HCT116 (cell line): ENCODE measurements at regions not wholly inside any gene's neighbourhood (a gene's known extent, or its start where the extent isn't known, plus 50 kb on each side); places are given as distances from the start of the nearest gene placed in this dataset.

Experiments used
- CBX3 ChIP-seq: IDR thresholded peaks from 2 replicates; pipeline ENCODE4 v1.6.1; 2012; ENCODE audit warnings: low read depth
- EZH2 ChIP-seq: fragments of 200-600 bp; sonication (generic); IDR thresholded peaks from 2 replicates; pipeline ENCODE4 v1.6.1; 2017; ENCODE audit warnings: antibody characterized with exemption, mixed run types
- EZH2phosphoT487 ChIP-seq: fragments of 200-600 bp; IDR thresholded peaks from 2 replicates; pipeline ENCODE4 v1.6.1; 2018; ENCODE audit warnings: antibody characterized with exemption, borderline replicate concordance
- JUND ChIP-seq: IDR thresholded peaks from 2 replicates; pipeline ENCODE4 v1.6.1; 2012
- POLR2A ChIP-seq: IDR thresholded peaks from 2 replicates; pipeline ENCODE4 v1.7.0; 2011; ENCODE audit warnings: borderline replicate concordance; ENCODE audit not compliant: insufficient read depth, insufficient read length; ENCODE audit errors: extremely low read depth
- POLR2AphosphoS5 ChIP-seq: IDR thresholded peaks from 2 replicates; pipeline ENCODE4 v1.6.1; 2011; ENCODE audit warnings: mild to moderate bottlenecking, low read depth, low read length, moderate library complexity
- SIN3A ChIP-seq: IDR thresholded peaks from 2 replicates; pipeline ENCODE4 v1.6.1; 2012; ENCODE audit warnings: low read depth
- TCF7L2 ChIP-seq: IDR thresholded peaks from 2 replicates; pipeline ENCODE4 v1.7.0; 2011; ENCODE audit warnings: borderline replicate concordance, inconsistent platforms; ENCODE audit not compliant: insufficient read depth, insufficient read length; ENCODE audit errors: extremely low read depth
- YY1 ChIP-seq: IDR thresholded peaks from 2 replicates; pipeline ENCODE4 v1.6.1; 2011; ENCODE audit warnings: low read length, low read depth, moderate library complexity, mild to moderate bottlenecking; ENCODE audit not compliant: insufficient replicate concordance; ENCODE audit errors: extremely low read depth
- TF ChIP-seq, protein P1 (sequence below), 3 experiments: fragments of 200-600 bp in 1 of 3; sonication (generic) in 1 of 3; IDR thresholded peaks in 2 of 3; conservative IDR thresholded peaks in 1 of 3; 2 replicates each; pipeline ENCODE4 v1.5.1; 2012 to 2017; ENCODE audit warnings: low read depth in 2 of 3, low read length in 2 of 3, antibody characterized with exemption in 1 of 3, borderline replicate concordance in 1 of 3, control low read depth in 1 of 3, mild to moderate bottlenecking in 1 of 3, mixed read lengths in 1 of 3, mixed run types in 1 of 3, moderate library complexity in 1 of 3; ENCODE audit not compliant: insufficient read depth in 1 of 3
- TF ChIP-seq, protein P2 (sequence below): IDR thresholded peaks from 2 replicates; pipeline ENCODE4 v1.6.1; 2012
- TF ChIP-seq, protein P3 (sequence below): IDR thresholded peaks from 2 replicates; pipeline ENCODE4 v1.6.1; 2012; ENCODE audit warnings: low read depth
- TF ChIP-seq, protein P4 (sequence below): IDR thresholded peaks from 2 replicates; pipeline ENCODE4 v1.6.1; 2012

DNA sequence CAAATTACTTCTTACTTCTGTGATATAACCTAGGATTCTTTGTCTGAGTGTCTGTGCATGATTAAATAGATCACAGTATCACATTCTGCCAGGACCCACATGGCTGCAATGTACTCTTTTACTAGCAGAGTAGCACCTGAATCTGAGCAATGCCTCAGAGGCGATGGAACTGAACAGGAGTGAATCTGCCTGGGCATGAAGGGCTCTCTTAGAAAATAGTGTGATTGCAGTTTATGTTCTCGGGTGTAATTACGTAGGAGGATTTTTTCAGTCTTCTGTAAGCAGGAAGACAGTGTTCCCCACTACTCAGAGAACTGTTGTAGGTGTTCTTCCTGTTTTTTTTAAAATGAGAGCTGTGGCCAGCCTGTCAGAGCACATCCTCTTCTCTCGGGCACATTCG is 802.3 kb downstream of the NLGN4Y start:
- TF ChIP-seq TCF7L2 (no peak), JUND (no peak), POLR2A (no peak), CBX3 (no peak), EZH2phosphoT487 (no peak), POLR2AphosphoS5 (no peak), YY1 (no peak), SIN3A (no peak), EZH2 (no peak)
- TF ChIP-seq, protein P1, sequence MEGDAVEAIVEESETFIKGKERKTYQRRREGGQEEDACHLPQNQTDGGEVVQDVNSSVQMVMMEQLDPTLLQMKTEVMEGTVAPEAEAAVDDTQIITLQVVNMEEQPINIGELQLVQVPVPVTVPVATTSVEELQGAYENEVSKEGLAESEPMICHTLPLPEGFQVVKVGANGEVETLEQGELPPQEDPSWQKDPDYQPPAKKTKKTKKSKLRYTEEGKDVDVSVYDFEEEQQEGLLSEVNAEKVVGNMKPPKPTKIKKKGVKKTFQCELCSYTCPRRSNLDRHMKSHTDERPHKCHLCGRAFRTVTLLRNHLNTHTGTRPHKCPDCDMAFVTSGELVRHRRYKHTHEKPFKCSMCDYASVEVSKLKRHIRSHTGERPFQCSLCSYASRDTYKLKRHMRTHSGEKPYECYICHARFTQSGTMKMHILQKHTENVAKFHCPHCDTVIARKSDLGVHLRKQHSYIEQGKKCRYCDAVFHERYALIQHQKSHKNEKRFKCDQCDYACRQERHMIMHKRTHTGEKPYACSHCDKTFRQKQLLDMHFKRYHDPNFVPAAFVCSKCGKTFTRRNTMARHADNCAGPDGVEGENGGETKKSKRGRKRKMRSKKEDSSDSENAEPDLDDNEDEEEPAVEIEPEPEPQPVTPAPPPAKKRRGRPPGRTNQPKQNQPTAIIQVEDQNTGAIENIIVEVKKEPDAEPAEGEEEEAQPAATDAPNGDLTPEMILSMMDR (IDR thresholded peaks at IDR 0.05 in 2 of 3, conservative IDR thresholded peaks at IDR 0.05 in 1 of 3; ENCODE audit: borderline replicate concordance in 1 of 3, insufficient read depth in 1 of 3, low read depth in 2 of 3, low read length in 2 of 3): no peak
- TF ChIP-seq, protein P2, sequence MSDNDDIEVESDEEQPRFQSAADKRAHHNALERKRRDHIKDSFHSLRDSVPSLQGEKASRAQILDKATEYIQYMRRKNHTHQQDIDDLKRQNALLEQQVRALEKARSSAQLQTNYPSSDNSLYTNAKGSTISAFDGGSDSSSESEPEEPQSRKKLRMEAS: no peak
- TF ChIP-seq, protein P3, sequence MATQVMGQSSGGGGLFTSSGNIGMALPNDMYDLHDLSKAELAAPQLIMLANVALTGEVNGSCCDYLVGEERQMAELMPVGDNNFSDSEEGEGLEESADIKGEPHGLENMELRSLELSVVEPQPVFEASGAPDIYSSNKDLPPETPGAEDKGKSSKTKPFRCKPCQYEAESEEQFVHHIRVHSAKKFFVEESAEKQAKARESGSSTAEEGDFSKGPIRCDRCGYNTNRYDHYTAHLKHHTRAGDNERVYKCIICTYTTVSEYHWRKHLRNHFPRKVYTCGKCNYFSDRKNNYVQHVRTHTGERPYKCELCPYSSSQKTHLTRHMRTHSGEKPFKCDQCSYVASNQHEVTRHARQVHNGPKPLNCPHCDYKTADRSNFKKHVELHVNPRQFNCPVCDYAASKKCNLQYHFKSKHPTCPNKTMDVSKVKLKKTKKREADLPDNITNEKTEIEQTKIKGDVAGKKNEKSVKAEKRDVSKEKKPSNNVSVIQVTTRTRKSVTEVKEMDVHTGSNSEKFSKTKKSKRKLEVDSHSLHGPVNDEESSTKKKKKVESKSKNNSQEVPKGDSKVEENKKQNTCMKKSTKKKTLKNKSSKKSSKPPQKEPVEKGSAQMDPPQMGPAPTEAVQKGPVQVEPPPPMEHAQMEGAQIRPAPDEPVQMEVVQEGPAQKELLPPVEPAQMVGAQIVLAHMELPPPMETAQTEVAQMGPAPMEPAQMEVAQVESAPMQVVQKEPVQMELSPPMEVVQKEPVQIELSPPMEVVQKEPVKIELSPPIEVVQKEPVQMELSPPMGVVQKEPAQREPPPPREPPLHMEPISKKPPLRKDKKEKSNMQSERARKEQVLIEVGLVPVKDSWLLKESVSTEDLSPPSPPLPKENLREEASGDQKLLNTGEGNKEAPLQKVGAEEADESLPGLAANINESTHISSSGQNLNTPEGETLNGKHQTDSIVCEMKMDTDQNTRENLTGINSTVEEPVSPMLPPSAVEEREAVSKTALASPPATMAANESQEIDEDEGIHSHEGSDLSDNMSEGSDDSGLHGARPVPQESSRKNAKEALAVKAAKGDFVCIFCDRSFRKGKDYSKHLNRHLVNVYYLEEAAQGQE: no peak
- TF ChIP-seq, protein P4, sequence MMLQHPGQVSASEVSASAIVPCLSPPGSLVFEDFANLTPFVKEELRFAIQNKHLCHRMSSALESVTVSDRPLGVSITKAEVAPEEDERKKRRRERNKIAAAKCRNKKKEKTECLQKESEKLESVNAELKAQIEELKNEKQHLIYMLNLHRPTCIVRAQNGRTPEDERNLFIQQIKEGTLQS: no peak
